Lung (tissue), 11 donors: ENCODE measurements at regions not wholly inside any gene's neighbourhood (a gene's known extent, or its start where the extent isn't known, plus 50 kb on each side); places are given as distances from the start of the nearest gene placed in this dataset.
"Not testable (repeated sequence)": the region's sequence is repeated elsewhere in the genome, so short reads cannot be mapped to it uniquely, and the experiment has no call there.

Experiments used
- ATAC-seq: fragments of 200-7000 bp; cut with Tn5 transposase; one replicate; pipeline ENCODE4 v1.9.1; 2020; ENCODE audit warnings: moderate number of reproducible peaks; ENCODE audit not compliant: insufficient read depth, low FRiP score
- DNase-seq, 3 donors: peaks; one replicate each; pipeline ENCODE4 v3.0.0-alpha.2; 2013 to 2017
- H3K27ac ChIP-seq, 2 donors: one replicate each; pipeline ENCODE4 v1.5.1; 2013; ENCODE audit warnings: mild to moderate bottlenecking in 2 of 2, moderate library complexity in 2 of 2, control low read depth in 1 of 2, inconsistent platforms in 1 of 2, low read depth in 1 of 2, low read length in 1 of 2
- H3K27me3 ChIP-seq, 3 donors: one replicate each; pipeline ENCODE4 v1.5.1; 2013; ENCODE audit warnings: low read length in 2 of 3; ENCODE audit not compliant: control insufficient read depth in 3 of 3, insufficient read depth in 3 of 3
- H3K36me3 ChIP-seq, 4 donors: one replicate each; pipeline ENCODE4 v1.5.1; 2013; ENCODE audit warnings: low read length in 4 of 4, mild to moderate bottlenecking in 1 of 4, moderate library complexity in 1 of 4; ENCODE audit not compliant: control insufficient read depth in 4 of 4, insufficient read depth in 4 of 4
- H3K4me1 ChIP-seq, 5 donors: one replicate each; pipeline ENCODE4 v1.5.1; 2013; ENCODE audit warnings: low read length in 5 of 5, mild to moderate bottlenecking in 2 of 5, moderate library complexity in 1 of 5; ENCODE audit not compliant: control insufficient read depth in 5 of 5, insufficient read depth in 5 of 5
- H3K4me3 ChIP-seq: one replicate; pipeline ENCODE4 v1.5.1; 2013; ENCODE audit warnings: mild to moderate bottlenecking, control low read depth, moderate library complexity
- H3K9ac ChIP-seq, 2 donors: one replicate each; pipeline ENCODE4 v1.5.1; 2013; ENCODE audit warnings: low read length in 2 of 2, control low read depth in 1 of 2; ENCODE audit not compliant: insufficient read depth in 1 of 2
- H3K9me3 ChIP-seq, 4 donors: one replicate each; pipeline ENCODE4 v1.5.1; 2013; ENCODE audit warnings: low read length in 3 of 4, mild to moderate bottlenecking in 1 of 4, moderate library complexity in 1 of 4; ENCODE audit not compliant: control insufficient read depth in 4 of 4, insufficient read depth in 3 of 4
- CTCF ChIP-seq: IDR thresholded peaks from 2 replicates; pipeline ENCODE4 v1.5.1; 2012; ENCODE audit warnings: mild to moderate bottlenecking; ENCODE audit errors: control extremely low read depth, extremely low read depth
- WGBS, 2 donors: extraction: QIAGEN DNeasy Blood & Tissue Kit; methylation state at CpG; one replicate each; pipeline ENCODE4 v1.1.7; 2013; 5-methylcytosine and 5-hydroxymethylcytosine counted together
- donor health status: control.
- donor health status: control.
- donor health status: Bipolar disorder and iron deficiency.
- donor health status: healthy.
- donor health status: DM: yes; HTN: yes; CAD: no.

GRCh38 chr7:6995493-6996289 is 169.6 kb upstream of the CCZ1B start:
- not testable (repeated sequence) for DNase-seq, ATAC-seq
- 71 to 76% methylated on average over 7 of the region's 7 CpGs for WGBS, 2 donors

DNA sequence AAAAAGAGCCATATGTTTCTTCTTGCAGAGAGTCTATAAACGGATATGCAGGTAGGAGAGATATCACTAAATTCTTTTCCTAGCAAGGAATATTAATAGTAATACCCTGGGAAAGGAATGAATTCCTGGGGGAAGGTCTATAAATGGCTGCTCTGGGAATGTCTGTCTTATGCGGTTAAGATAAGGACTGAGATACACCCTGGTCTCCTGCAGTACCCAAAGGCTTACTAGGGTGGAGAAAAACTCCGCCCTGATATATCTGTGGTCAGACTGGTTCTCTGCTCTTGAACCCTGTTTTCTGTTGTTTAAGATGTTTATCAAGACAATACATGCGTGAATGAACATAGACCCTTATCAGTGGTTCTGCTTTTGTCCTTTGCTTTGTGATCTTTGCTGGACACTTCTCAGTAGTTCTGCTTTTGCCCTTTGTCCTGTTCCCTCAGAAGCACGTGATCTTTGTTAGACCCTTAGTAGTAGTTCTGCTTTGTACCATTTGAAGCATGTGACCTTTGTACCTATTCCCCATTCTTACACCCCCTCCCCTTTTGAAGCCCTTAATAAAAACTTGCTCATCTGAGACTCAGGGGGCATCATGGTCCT is 173.1 kb upstream of the CCZ1B start:
- ATAC-seq, H3K9me3 ChIP-seq, H3K4me1 ChIP-seq, H3K4me3 ChIP-seq, DNase-seq, H3K27me3 ChIP-seq, H3K36me3 ChIP-seq, H3K9ac ChIP-seq, H3K27ac ChIP-seq: not testable (repeated sequence)
- 75 to 91% methylated on average over 5 of the region's 5 CpGs for WGBS, 2 donors

More at GRCh38 chr7:6995493-6996289, 169.6 kb upstream of the CCZ1B start:
- H3K4me3 ChIP-seq, H3K9ac ChIP-seq, H3K27me3 ChIP-seq, H3K36me3 ChIP-seq, H3K9me3 ChIP-seq, H3K27ac ChIP-seq: not testable (repeated sequence)
- H3K4me1 ChIP-seq, result peaks cover 0 to 10% (median 6%) of the 10 kb centered on the region in 5 donors

DNA sequence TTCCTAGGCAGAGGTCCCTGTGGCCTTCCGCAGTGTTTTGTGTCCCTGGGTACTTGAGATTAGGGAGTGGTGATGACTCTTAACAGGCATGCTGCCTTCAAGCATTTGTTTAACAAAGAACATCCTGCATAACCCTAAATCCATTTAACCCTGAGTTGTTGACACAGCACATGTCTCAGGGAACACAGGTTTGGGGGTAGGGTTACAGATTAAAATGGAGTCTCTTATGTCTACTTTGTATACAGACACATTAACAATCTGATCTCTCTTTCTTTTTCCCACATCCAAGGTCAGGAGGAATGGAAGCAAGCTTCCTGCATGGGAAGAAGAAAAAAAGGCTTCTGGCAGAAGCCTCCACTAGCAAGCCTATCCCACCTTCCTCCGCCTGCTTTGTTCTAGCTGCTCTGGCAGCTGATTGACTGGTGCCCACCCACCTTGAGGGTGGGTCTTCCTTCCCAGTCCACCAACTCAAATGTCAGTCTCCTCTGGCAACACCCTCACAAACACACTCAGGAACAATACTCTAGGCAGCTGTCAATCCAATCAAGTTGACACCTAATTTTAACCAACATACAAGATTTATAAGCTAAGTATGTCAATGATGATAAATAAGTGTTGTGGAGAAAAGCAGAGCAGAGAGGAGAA is 176.5 kb upstream of the CCZ1B start:
- no peak for ATAC-seq
- TF ChIP-seq CTCF, result no peak
- Histone ChIP-seq H3K9me3 (no peaks in the 10 kb centered on the region), H3K4me1 (peaks cover 0 to 2% (median 0%) of the 10 kb centered on the region in 5 donors), H3K9ac (no peak overlapping the region), H3K36me3 (no peaks in the 10 kb centered on the region), H3K27me3 (no peaks in the 10 kb centered on the region), H3K4me3 (no peak overlapping the region), H3K27ac (no peak overlapping the region)
- DNase-seq, result no peak
- WGBS, 2 donors, result 61 to 86% methylated on average over 2 of the region's 2 CpGs

DNA sequence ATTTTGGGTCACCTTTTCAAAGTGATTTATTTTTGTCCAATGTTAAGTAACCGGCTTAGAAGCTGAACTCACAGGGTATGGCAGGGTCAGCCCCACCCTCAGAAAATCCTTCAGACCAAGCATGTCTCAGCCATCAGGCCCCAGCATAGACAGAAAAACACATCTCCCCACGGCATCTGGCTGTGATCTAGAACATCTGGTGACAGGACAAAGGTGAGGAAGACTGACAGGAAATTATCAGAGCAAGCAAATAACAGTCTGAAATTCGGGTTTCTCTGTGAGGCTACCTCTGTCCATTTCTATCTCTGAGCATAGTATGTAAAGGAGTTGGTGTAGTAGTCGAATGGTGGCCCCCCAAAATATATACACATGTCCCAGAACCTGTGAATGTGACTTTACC is 177.0 kb upstream of the C1GALT1 start:
- H3K27me3 ChIP-seq, result no peaks in the 10 kb centered on the region
- no peak overlapping the region for H3K9ac ChIP-seq
- no peak for ATAC-seq
- H3K9me3 ChIP-seq, result no peaks in the 10 kb centered on the region
- H3K4me1 ChIP-seq, result peaks cover 0 to 2% (median 0%) of the 10 kb centered on the region in 5 donors
- H3K4me3 ChIP-seq, result no peak overlapping the region
- 61 to 73% methylated on average over 4 of the region's 4 CpGs for WGBS, 2 donors
- TF ChIP-seq CTCF, result no peak
- no peaks in the 10 kb centered on the region for H3K36me3 ChIP-seq
- no peak overlapping the region for H3K27ac ChIP-seq
- no peak for DNase-seq

DNA sequence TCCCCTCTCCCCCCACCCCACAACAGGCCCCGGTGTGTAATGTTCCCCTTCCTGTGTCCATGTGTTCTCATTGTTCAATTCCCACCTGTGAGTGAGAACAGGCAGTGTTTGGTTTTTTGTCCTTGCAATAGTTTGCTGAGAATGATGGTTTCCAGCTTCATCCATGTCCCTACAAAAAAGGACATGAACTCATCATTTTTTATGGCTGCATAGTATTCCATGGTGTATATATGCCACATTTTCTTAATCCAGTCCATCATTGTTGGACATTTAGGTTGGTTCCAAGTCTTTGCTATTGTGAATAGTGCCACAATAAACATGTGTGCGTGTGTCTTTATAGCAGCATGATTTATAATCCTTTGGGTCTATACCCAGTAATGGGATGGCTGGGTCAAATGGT is 176.4 kb upstream of the C1GALT1 start:
- not testable (repeated sequence) for H3K27ac ChIP-seq, H3K36me3 ChIP-seq, ATAC-seq, H3K9me3 ChIP-seq, H3K27me3 ChIP-seq, H3K9ac ChIP-seq, DNase-seq, H3K4me1 ChIP-seq, H3K4me3 ChIP-seq
- 88 to 97% methylated on average over 1 to 2 of the region's 2 CpGs for WGBS, 2 donors

DNA sequence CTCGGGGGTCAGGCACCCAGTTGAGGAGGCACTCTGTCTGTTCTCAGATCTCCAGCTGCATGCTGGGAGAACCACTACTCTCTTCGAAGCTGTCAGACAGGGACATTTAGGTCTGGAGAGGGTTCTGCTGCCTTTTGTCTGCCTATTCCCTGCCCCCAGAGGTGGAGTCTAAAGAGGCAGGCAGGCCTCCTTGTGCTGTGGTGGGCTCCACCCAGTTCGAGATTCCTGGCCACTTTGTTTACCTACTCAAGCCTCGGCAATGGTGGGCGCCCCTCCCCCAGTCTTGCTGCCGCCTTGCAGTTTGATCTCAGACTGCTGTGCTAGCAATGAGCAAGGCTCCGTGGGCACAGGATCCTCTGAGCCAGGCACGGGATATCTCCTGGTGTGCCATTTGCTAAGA is 171.1 kb upstream of the C1GALT1 start:
- 69 to 74% methylated on average over 8 of the region's 8 CpGs for WGBS, 2 donors
- DNase-seq, H3K9ac ChIP-seq, H3K36me3 ChIP-seq, H3K27ac ChIP-seq, H3K4me1 ChIP-seq, H3K9me3 ChIP-seq, H3K27me3 ChIP-seq, H3K4me3 ChIP-seq, ATAC-seq: not testable (repeated sequence)
